DOHH2 (cell line): ENCODE measurements at regions not wholly inside any gene's neighbourhood (a gene's known extent, or its start where the extent isn't known, plus 50 kb on each side); places are given as distances from the start of the nearest gene placed in this dataset.

Experiments used
- H3F3A ChIP-seq: fragments of 200-600 bp; sonication (generic), shearing (Covaris generic); 2 replicates; pipeline ENCODE4 v1.6.0; 2016; ENCODE audit warnings: antibody characterized with exemption, mild to moderate bottlenecking; ENCODE audit not compliant: control insufficient read depth, insufficient read depth
- H3K27ac ChIP-seq: fragments of 200-600 bp; sonication (generic); 2 replicates; pipeline ENCODE4 v1.5.1; 2014; ENCODE audit warnings: low read depth, mild to moderate bottlenecking, low read length, moderate library complexity
- H3K27me3 ChIP-seq: fragments of 200-600 bp; sonication (generic); 2 replicates; pipeline ENCODE4 v1.6.1; 2014; ENCODE audit warnings: mild to moderate bottlenecking, low read length, mixed read lengths; ENCODE audit not compliant: control insufficient read depth
- H3K36me3 ChIP-seq: fragments of 200-600 bp; sonication (generic); 2 replicates; pipeline ENCODE4 v1.6.1; 2014; ENCODE audit warnings: mild to moderate bottlenecking, low read length, moderate library complexity, mixed read lengths; ENCODE audit not compliant: control insufficient read depth
- H3K4me1 ChIP-seq: fragments of 200-600 bp; sonication (generic); 2 replicates; pipeline ENCODE4 v1.6.1; 2014; ENCODE audit warnings: mild to moderate bottlenecking, low read length, mixed read lengths; ENCODE audit not compliant: control insufficient read depth
- H3K4me2 ChIP-seq: fragments of 200-600 bp; sonication (generic); 2 replicates; pipeline ENCODE4 v1.6.0; 2014; ENCODE audit warnings: mild to moderate bottlenecking, low read length, moderate library complexity
- H3K4me3 ChIP-seq: fragments of 200-600 bp; sonication (generic); 2 replicates; pipeline ENCODE4 v1.5.1; 2014; ENCODE audit warnings: mild to moderate bottlenecking, low read length, mixed read lengths
- H3K79me2 ChIP-seq: fragments of 200-600 bp; sonication (generic); 2 replicates; pipeline ENCODE4 v1.6.1; 2014; ENCODE audit warnings: mild to moderate bottlenecking, low read length, mixed read lengths; ENCODE audit not compliant: control insufficient read depth
- H3K9me2 ChIP-seq: fragments of 200-600 bp; sonication (generic); replicated peaks from 2 replicates; pipeline ENCODE4 v1.6.1; 2014; ENCODE audit warnings: mild to moderate bottlenecking, low read length, mixed read lengths; ENCODE audit not compliant: control insufficient read depth
- H3K9me3 ChIP-seq: fragments of 200-600 bp; sonication (generic); 2 replicates; pipeline ENCODE4 v1.6.1; 2014; ENCODE audit warnings: antibody characterized with exemption, low read length, mixed read lengths; ENCODE audit not compliant: control insufficient read depth, insufficient read depth
- H4K20me1 ChIP-seq: fragments of 200-600 bp; sonication (generic); 2 replicates; pipeline ENCODE4 v1.6.0; 2014; ENCODE audit warnings: low read depth, mild to moderate bottlenecking, antibody characterized with exemption, low read length, moderate library complexity; ENCODE audit not compliant: control insufficient read depth, insufficient read depth
- CTCF ChIP-seq: fragments of 200-600 bp; sonication (generic); IDR thresholded peaks from one replicate; pipeline ENCODE4 v1.5.1; 2014; ENCODE audit warnings: antibody characterized with exemption, mild to moderate bottlenecking, low read depth, low read length; ENCODE audit not compliant: poor library complexity, severe bottlenecking
- EZH2phosphoT487 ChIP-seq: fragments of 200-600 bp; sonication (generic); IDR thresholded peaks from 2 replicates; pipeline ENCODE4 v1.6.1; 2017; ENCODE audit warnings: borderline replicate concordance, mild to moderate bottlenecking, antibody characterized with exemption, low read length, moderate library complexity, mixed read lengths

DNA sequence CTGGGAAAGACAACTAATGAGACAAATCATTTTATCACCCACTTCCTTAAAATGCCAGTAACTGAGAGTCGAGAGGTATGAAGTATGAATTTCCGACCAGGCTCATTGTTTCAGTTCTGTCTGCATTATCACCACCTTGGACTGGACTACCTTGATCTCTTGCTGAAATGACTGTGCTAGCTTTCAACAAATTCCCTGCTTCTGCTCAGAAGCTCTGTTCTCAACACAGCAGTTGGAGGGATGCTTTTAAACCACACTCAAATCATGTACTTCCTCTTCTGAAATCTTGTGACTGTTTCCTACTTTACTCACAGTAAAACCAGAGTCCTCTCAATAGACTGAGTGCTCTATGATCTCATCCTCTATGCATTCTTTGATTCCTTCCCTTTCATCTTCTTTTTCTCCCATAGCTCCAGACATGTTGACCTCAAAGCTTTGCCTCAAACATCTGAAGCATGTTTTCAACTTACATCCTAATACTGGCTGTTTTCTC is 195.8 kb downstream of the KCNJ2 start:
- H3K4me1 ChIP-seq, result no peaks in the 10 kb centered on the region
- H3K4me2 ChIP-seq, result no peak overlapping the region
- H3K36me3 ChIP-seq, result no peaks in the 10 kb centered on the region
- TF ChIP-seq CTCF (no peak), EZH2phosphoT487 (no peak)
- H3K9me2 ChIP-seq, result no peaks in the 10 kb centered on the region
- no peak overlapping the region for H3K4me3 ChIP-seq
- H3F3A ChIP-seq, result no peaks in the 10 kb centered on the region
- H4K20me1 ChIP-seq, result no peaks in the 10 kb centered on the region
- no peak overlapping the region for H3K27ac ChIP-seq
- H3K9me3 ChIP-seq, result no peaks in the 10 kb centered on the region
- no peaks in the 10 kb centered on the region for H3K79me2 ChIP-seq
- no peaks in the 10 kb centered on the region for H3K27me3 ChIP-seq

DNA sequence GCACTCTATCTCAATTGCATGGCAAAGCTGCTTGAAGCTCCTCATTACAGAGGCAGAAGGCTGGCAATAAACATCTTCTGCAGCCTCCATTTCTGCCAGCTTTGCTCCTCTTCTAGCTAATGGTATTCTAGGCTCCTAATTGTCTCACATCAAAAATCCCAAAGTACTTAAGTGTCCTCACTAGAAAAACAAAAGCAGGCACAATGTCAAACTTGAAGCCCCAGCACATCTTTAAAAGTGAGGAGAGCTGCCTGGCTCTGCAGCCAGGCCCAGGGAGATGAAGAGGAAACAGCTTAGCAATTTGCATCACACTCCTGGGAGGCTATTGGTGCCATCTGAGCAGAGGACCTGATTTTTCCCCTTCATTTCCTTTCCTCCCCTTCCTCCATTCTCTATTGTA is 197.1 kb downstream of the KCNJ2 start:
- Histone ChIP-seq H4K20me1 (no peaks in the 10 kb centered on the region), H3K36me3 (no peaks in the 10 kb centered on the region), H3K4me3 (no peak overlapping the region), H3K9me3 (no peaks in the 10 kb centered on the region), H3K79me2 (no peaks in the 10 kb centered on the region), H3K27me3 (no peaks in the 10 kb centered on the region), H3K4me2 (no peak overlapping the region), H3F3A (no peaks in the 10 kb centered on the region), H3K27ac (no peak overlapping the region), H3K4me1 (no peaks in the 10 kb centered on the region), H3K9me2 (no peaks in the 10 kb centered on the region)
- no peak for TF ChIP-seq CTCF
- TF ChIP-seq EZH2phosphoT487, result no peak

DNA sequence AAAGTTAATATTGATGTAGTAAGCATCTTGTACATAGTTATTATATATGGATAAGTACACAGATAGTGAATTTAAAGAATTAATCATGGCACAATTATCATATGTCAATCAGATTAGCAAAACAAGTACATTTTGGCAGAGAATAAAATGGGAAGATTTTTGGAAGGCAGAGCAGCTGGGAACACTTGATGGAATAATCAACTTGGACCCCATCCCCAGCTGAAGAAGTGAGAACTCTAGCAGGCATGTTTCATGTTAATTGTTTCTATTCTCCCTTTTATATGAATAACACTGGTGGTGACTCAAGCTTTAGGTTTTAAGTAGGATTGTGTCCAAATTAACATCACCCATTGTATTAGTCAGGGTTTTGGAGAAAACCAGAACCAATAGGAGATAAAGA is 198.7 kb downstream of the KCNJ2 start:
- Histone ChIP-seq H3K9me3 (no peaks in the 10 kb centered on the region), H4K20me1 (no peaks in the 10 kb centered on the region), H3K36me3 (no peaks in the 10 kb centered on the region), H3K4me1 (no peaks in the 10 kb centered on the region), H3K4me2 (no peak overlapping the region), H3K4me3 (no peak overlapping the region), H3F3A (no peaks in the 10 kb centered on the region), H3K27me3 (no peaks in the 10 kb centered on the region), H3K79me2 (no peaks in the 10 kb centered on the region), H3K9me2 (no peaks in the 10 kb centered on the region), H3K27ac (no peak overlapping the region)
- no peak for TF ChIP-seq EZH2phosphoT487
- no peak for TF ChIP-seq CTCF
